ENCODE measurements at regions not wholly inside any gene's neighbourhood (a gene's known extent, or its start where the extent isn't known, plus 50 kb on each side); places are given as distances from the start of the nearest gene placed in this dataset.

- no peak for DNase-seq
These were observed 328.4 kb upstream of the POU3F1 start for GRCh38 chr1:38375035-38375434.

- DNase-seq: no peak
These were observed 324.9 kb upstream of the POU3F1 start for GRCh38 chr1:38371505-38371844.

- no peak for DNase-seq
These were observed 324.3 kb upstream of the POU3F1 start for GRCh38 chr1:38370716-38371504.

- no peak for DNase-seq
These were observed 318.6 kb upstream of the POU3F1 start for GRCh38 chr1:38365242-38365641.

GRCh38 chr1:38361566-38361965 lies 315.0 kb upstream of the POU3F1 start:
- DNase-seq: no peak

- no peak for DNase-seq
These were observed 314.2 kb upstream of the POU3F1 start for GRCh38 chr1:38360807-38361206.

- DNase-seq: no peak
These were observed 307.4 kb upstream of the POU3F1 start for GRCh38 chr1:38353956-38354355.

- DNase-seq: no peak
These were observed 306.3 kb upstream of the POU3F1 start for GRCh38 chr1:38352869-38353268.

- no peak for DNase-seq
These were observed 301.0 kb upstream of the POU3F1 start for GRCh38 chr1:38347446-38348175.

GRCh38 chr1:38344716-38345115 lies 298.1 kb upstream of the POU3F1 start:
- no peak for DNase-seq

GRCh38 chr1:38341694-38342093 lies 295.1 kb upstream of the POU3F1 start:
- no peak for DNase-seq

- DNase-seq: no peak
These were observed 293.8 kb upstream of the POU3F1 start for GRCh38 chr1:38340409-38340808.

- no peak for DNase-seq
These were observed 291.1 kb upstream of the POU3F1 start for GRCh38 chr1:38337711-38338110.

GRCh38 chr1:38336961-38337360 lies 290.4 kb upstream of the POU3F1 start:
- no peak for DNase-seq

- DNase-seq: no peak
These were observed 289.8 kb upstream of the POU3F1 start for GRCh38 chr1:38336301-38336923.

- DNase-seq: no peak
These were observed 288.5 kb upstream of the POU3F1 start for GRCh38 chr1:38334930-38335592.

- DNase-seq: no peak
These were observed 286.2 kb upstream of the POU3F1 start for GRCh38 chr1:38332649-38333310.

GRCh38 chr1:38331496-38332210 lies 285.1 kb upstream of the POU3F1 start:
- DNase-seq: no peak

- DNase-seq: no peak
These were observed 284.2 kb upstream of the POU3F1 start for GRCh38 chr1:38330799-38331198.

GRCh38 chr1:38329644-38330043 lies 283.1 kb upstream of the POU3F1 start:
- DNase-seq: no peak

- no peak for DNase-seq
These were observed 281.9 kb upstream of the POU3F1 start for GRCh38 chr1:38328278-38329035.
